ENCODE measurements at regions not wholly inside any gene's neighbourhood (a gene's known extent, or its start where the extent isn't known, plus 50 kb on each side); places are given as distances from the start of the nearest gene placed in this dataset.

- no peaks in the 10 kb centered on the region for H3K4me1 ChIP-seq (ENCODE audit: low read length)
- H3K79me2 ChIP-seq (ENCODE audit: low read length): no peaks in the 10 kb centered on the region
- peaks cover 38% of the 10 kb centered on the region for H3K27me3 ChIP-seq (ENCODE audit: low read depth, low read length)
- H2AFZ ChIP-seq (ENCODE audit: low read depth, low read length): no peak overlapping the region
- H4K20me1 ChIP-seq (ENCODE audit: insufficient read depth, low read length): no peaks in the 10 kb centered on the region; the same call in 1 of the 2 replicates
- H3K27ac ChIP-seq (ENCODE audit: low read length): no peak overlapping the region
- no peak overlapping the region for H3K9ac ChIP-seq (ENCODE audit: low read length)
- TF ChIP-seq EZH2phosphoT487 (IDR thresholded peaks at IDR 0.05; ENCODE audit: low read depth) (no peak), CTCF (IDR thresholded peaks at IDR 0.05; ENCODE audit: low read depth, low read length) (no peak)
- H3K4me3 ChIP-seq (ENCODE audit: low read length): no peak overlapping the region
- no peaks in the 10 kb centered on the region for H3K9me3 ChIP-seq (ENCODE audit: insufficient read depth, low read length)
- no peaks in the 10 kb centered on the region for H3K36me3 ChIP-seq (replicated peaks; ENCODE audit: low read depth, low read length)
- no peak overlapping the region for H3K4me2 ChIP-seq (ENCODE audit: low read length)
These were observed 77.0 kb upstream of the EEPD1 start for GRCh38 chr7:36076074-36076473.

GRCh38 chr7:36078816-36079360, 74.2 kb upstream of the EEPD1 start:
- TF ChIP-seq EZH2phosphoT487 (IDR thresholded peaks at IDR 0.05; ENCODE audit: low read depth) (no peak), CTCF (IDR thresholded peaks at IDR 0.05; ENCODE audit: low read depth, low read length) (no peak)
- Histone ChIP-seq H3K9ac (ENCODE audit: low read length) (no peak overlapping the region), H3K36me3 (replicated peaks; ENCODE audit: low read depth, low read length) (no peaks in the 10 kb centered on the region), H2AFZ (ENCODE audit: low read depth, low read length) (no peak overlapping the region), H3K4me3 (ENCODE audit: low read length) (no peak overlapping the region), H3K27me3 (ENCODE audit: low read depth, low read length) (peaks cover 18% of the 10 kb centered on the region), H3K27ac (ENCODE audit: low read length) (no peak overlapping the region), H3K4me1 (ENCODE audit: low read length) (no peaks in the 10 kb centered on the region), H3K79me2 (ENCODE audit: low read length) (no peaks in the 10 kb centered on the region), H4K20me1 (ENCODE audit: insufficient read depth, low read length) (no peaks in the 10 kb centered on the region; the same call in 1 of the 2 replicates), H3K9me3 (ENCODE audit: insufficient read depth, low read length) (no peaks in the 10 kb centered on the region), H3K4me2 (ENCODE audit: low read length) (no peak overlapping the region)

- TF ChIP-seq CTCF (IDR thresholded peaks at IDR 0.05; ENCODE audit: low read depth, low read length): no peak
- no peak for TF ChIP-seq EZH2phosphoT487 (IDR thresholded peaks at IDR 0.05; ENCODE audit: low read depth)
- H3K4me3 ChIP-seq (ENCODE audit: low read length): no peak overlapping the region
- no peaks in the 10 kb centered on the region for H3K36me3 ChIP-seq (replicated peaks; ENCODE audit: low read depth, low read length)
- no peaks in the 10 kb centered on the region for H3K9me3 ChIP-seq (ENCODE audit: insufficient read depth, low read length)
- no peak overlapping the region for H2AFZ ChIP-seq (ENCODE audit: low read depth, low read length)
- no peak overlapping the region for H3K9ac ChIP-seq (ENCODE audit: low read length)
- H4K20me1 ChIP-seq (ENCODE audit: insufficient read depth, low read length): no peaks in the 10 kb centered on the region; the same call in 1 of the 2 replicates
- H3K79me2 ChIP-seq (ENCODE audit: low read length): no peaks in the 10 kb centered on the region
- H3K4me2 ChIP-seq (ENCODE audit: low read length): no peak overlapping the region
- H3K27ac ChIP-seq (ENCODE audit: low read length): no peak overlapping the region
- H3K4me1 ChIP-seq (ENCODE audit: low read length): no peaks in the 10 kb centered on the region
- H3K27me3 ChIP-seq (ENCODE audit: low read depth, low read length): peaks cover 15% of the 10 kb centered on the region
These were observed 73.5 kb upstream of the EEPD1 start for GRCh38 chr7:36079446-36080025.

- H3K4me3 ChIP-seq (ENCODE audit: low read length): no peak overlapping the region
- no peaks in the 10 kb centered on the region for H3K9me3 ChIP-seq (ENCODE audit: insufficient read depth, low read length)
- no peak overlapping the region for H3K27ac ChIP-seq (ENCODE audit: low read length)
- H3K4me2 ChIP-seq (ENCODE audit: low read length): no peak overlapping the region
- no peaks in the 10 kb centered on the region for H3K36me3 ChIP-seq (replicated peaks; ENCODE audit: low read depth, low read length)
- no peaks in the 10 kb centered on the region; the same call in 1 of the 2 replicates for H4K20me1 ChIP-seq (ENCODE audit: insufficient read depth, low read length)
- no peaks in the 10 kb centered on the region for H3K79me2 ChIP-seq (ENCODE audit: low read length)
- H2AFZ ChIP-seq (ENCODE audit: low read depth, low read length): no peak overlapping the region
- no peak overlapping the region for H3K9ac ChIP-seq (ENCODE audit: low read length)
- H3K4me1 ChIP-seq (ENCODE audit: low read length): no peaks in the 10 kb centered on the region
- peaks cover 10% of the 10 kb centered on the region for H3K27me3 ChIP-seq (ENCODE audit: low read depth, low read length)
- TF ChIP-seq EZH2phosphoT487 (IDR thresholded peaks at IDR 0.05; ENCODE audit: low read depth) (no peak), CTCF (IDR thresholded peaks at IDR 0.05; ENCODE audit: low read depth, low read length) (no peak)
These were observed 72.2 kb upstream of the EEPD1 start for GRCh38 chr7:36080843-36081242.
